ENCODE measurements at regions not wholly inside any gene's neighbourhood (a gene's known extent, or its start where the extent isn't known, plus 50 kb on each side); places are given as distances from the start of the nearest gene placed in this dataset.

DNA sequence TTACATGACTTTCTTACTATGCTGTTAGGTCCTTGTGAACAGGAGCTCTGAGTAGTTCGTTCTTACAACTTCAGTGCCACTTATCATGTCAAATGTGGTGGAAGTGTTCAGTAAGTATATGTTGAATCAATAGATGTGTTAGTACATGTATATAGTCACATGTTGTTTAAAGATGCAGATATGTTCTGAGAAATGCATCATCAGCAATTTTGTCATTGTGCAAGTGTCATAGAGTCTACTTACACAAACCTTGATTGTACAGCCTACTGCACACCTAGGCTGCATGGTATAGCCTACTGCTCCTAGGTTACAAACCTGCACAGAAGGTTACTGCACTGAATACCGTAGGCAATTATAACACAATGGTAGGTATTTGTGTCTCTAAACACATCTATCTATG, 174.8 kb downstream of the GPR37 start:
- no peak for TF ChIP-seq JUND (CRISPR knock-in tag; IDR thresholded peaks at IDR 0.05)
- no peak for TF ChIP-seq EP300 (IDR thresholded peaks at IDR 0.05; ENCODE audit: low read depth in 2 of 2, low read length in 2 of 2)
- TF ChIP-seq EP300 (CRISPR knock-in tag; IDR thresholded peaks at IDR 0.05; ENCODE audit: borderline replicate concordance), result no peak
